GM23338 (cell line): ENCODE measurements at regions not wholly inside any gene's neighbourhood (a gene's known extent, or its start where the extent isn't known, plus 50 kb on each side); places are given as distances from the start of the nearest gene placed in this dataset.

ENCODE experiments used
- CREB1 ChIP-seq: fragments of 250-450 bp; sonication (Bioruptor Pico); IDR thresholded peaks from 2 replicates; pipeline ENCODE4 v1.5.0; 2020; ENCODE audit warnings: low read depth, mild to moderate bottlenecking, moderate library complexity
- CTCF ChIP-seq, 2 experiments: fragments of 200-600 bp in 1 of 2; sonication (generic) in 1 of 2; conservative IDR thresholded peaks; 2 replicates each; pipeline versions ENCODE4 v1.5.1 to v1.6.1; 2016 to 2017; ENCODE audit warnings: antibody characterized with exemption in 2 of 2, low read depth in 2 of 2, mild to moderate bottlenecking in 2 of 2, moderate library complexity in 1 of 2
- ETS1 ChIP-seq: IDR thresholded peaks from 2 replicates; pipeline ENCODE4 v1.6.1; 2016; ENCODE audit warnings: antibody characterized with exemption
- EZH2 ChIP-seq: fragments of 200-600 bp; sonication (generic); IDR thresholded peaks from one replicate; pipeline ENCODE4 v1.8.0; 2017; ENCODE audit warnings: antibody characterized with exemption, mild to moderate bottlenecking, low read depth; ENCODE audit not compliant: unreplicated experiment
- EZH2phosphoT487 ChIP-seq: fragments of 200-600 bp; sonication (generic); IDR thresholded peaks from one replicate; pipeline ENCODE4 v1.8.1; 2018; ENCODE audit warnings: antibody characterized with exemption; ENCODE audit not compliant: unreplicated experiment
- JUNB ChIP-seq: IDR thresholded peaks from one replicate; pipeline ENCODE4 v1.6.1; 2016; ENCODE audit warnings: antibody characterized with exemption; ENCODE audit not compliant: unreplicated experiment
- NANOG ChIP-seq: IDR thresholded peaks from 2 replicates; pipeline ENCODE4 v1.6.1; 2016; ENCODE audit warnings: antibody characterized with exemption, borderline replicate concordance
- POLR2AphosphoS5 ChIP-seq: IDR thresholded peaks from 2 replicates; pipeline ENCODE4 v1.6.1; 2016; ENCODE audit warnings: antibody characterized with exemption, low read depth
- REST ChIP-seq: IDR thresholded peaks from one replicate; pipeline ENCODE4 v1.6.1; 2018; ENCODE audit warnings: antibody characterized with exemption; ENCODE audit not compliant: unreplicated experiment
- STAT1 ChIP-seq: IDR thresholded peaks from one replicate; pipeline ENCODE4 v1.6.1; 2016; ENCODE audit warnings: antibody characterized with exemption; ENCODE audit not compliant: unreplicated experiment
- ZNF331 ChIP-seq: fragments of 250-450 bp; sonication (Bioruptor Pico); IDR thresholded peaks from 2 replicates; pipeline ENCODE4 v1.5.0; 2020; ENCODE audit warnings: low read depth, mild to moderate bottlenecking, moderate library complexity

GRCh38 chr4:131006388-131006787 lies 1910.4 kb downstream of the C4orf33 start:
- no peak for TF ChIP-seq JUNB
- TF ChIP-seq CTCF (conservative IDR thresholded peaks at IDR 0.05; ENCODE audit: low read depth in 2 of 2) = no peak
- TF ChIP-seq EZH2 = no peak
- no peak for TF ChIP-seq POLR2AphosphoS5
- TF ChIP-seq REST = no peak
- no peak for TF ChIP-seq ZNF331 (CRISPR knock-in tag)
- TF ChIP-seq NANOG = no peak
- TF ChIP-seq CREB1 = no peak
- no peak for TF ChIP-seq EZH2phosphoT487
- no peak for TF ChIP-seq STAT1
- no peak for TF ChIP-seq ETS1
